ENCODE measurements at regions not wholly inside any gene's neighbourhood (a gene's known extent, or its start where the extent isn't known, plus 50 kb on each side); places are given as distances from the start of the nearest gene placed in this dataset.

DNA sequence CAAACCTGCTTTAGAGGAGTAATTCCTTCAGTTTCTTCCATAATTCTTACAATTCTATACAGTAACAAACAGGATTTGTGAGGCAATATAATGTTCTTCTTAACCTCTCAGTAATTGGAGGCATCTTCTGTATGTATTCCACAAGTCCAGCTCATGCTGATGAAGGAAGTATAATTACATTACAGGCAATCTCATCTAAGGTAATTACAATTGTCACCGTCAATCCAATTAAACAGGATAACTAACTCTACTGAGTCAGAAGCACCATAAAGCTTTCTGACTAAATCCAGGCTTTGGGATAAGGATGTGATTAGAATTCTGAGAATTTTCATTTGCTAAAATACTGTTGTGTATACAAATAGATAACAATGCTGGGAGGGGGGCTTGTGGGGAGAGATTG lies 115.2 kb upstream of the SEMA6D start:
- TF ChIP-seq ZBTB7A (IDR thresholded peaks at IDR 0.05; ENCODE audit: low read depth) (no peak), RAD21 (IDR thresholded peaks at IDR 0.05; ENCODE audit: low read depth) (no peak)
- TF ChIP-seq, protein P1, sequence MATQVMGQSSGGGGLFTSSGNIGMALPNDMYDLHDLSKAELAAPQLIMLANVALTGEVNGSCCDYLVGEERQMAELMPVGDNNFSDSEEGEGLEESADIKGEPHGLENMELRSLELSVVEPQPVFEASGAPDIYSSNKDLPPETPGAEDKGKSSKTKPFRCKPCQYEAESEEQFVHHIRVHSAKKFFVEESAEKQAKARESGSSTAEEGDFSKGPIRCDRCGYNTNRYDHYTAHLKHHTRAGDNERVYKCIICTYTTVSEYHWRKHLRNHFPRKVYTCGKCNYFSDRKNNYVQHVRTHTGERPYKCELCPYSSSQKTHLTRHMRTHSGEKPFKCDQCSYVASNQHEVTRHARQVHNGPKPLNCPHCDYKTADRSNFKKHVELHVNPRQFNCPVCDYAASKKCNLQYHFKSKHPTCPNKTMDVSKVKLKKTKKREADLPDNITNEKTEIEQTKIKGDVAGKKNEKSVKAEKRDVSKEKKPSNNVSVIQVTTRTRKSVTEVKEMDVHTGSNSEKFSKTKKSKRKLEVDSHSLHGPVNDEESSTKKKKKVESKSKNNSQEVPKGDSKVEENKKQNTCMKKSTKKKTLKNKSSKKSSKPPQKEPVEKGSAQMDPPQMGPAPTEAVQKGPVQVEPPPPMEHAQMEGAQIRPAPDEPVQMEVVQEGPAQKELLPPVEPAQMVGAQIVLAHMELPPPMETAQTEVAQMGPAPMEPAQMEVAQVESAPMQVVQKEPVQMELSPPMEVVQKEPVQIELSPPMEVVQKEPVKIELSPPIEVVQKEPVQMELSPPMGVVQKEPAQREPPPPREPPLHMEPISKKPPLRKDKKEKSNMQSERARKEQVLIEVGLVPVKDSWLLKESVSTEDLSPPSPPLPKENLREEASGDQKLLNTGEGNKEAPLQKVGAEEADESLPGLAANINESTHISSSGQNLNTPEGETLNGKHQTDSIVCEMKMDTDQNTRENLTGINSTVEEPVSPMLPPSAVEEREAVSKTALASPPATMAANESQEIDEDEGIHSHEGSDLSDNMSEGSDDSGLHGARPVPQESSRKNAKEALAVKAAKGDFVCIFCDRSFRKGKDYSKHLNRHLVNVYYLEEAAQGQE (IDR thresholded peaks at IDR 0.05; ENCODE audit: low read depth): no peak

DNA sequence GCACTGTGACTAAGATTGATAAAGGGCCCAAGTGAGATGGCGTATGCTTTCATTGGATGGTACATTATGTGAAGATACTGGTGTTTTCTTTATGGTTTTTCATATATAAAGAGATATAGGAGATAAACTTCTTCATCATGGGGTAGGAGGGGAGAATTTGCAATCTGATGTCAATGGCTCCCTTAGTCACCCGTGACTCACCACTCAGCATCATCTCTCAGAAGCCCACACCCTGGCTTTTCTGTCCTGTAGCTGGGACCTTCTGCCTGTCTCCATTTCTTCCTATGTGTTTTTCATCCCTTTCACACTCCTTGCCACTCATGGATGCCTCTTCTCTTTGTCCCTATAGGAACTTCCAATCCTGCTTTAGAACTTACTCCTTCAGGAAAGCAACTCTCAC lies 114.3 kb upstream of the SEMA6D start:
- TF ChIP-seq ZBTB7A (IDR thresholded peaks at IDR 0.05; ENCODE audit: low read depth) (no peak), FOXM1 (IDR thresholded peaks at IDR 0.05; ENCODE audit: borderline replicate concordance, low read depth) (no peak), RAD21 (IDR thresholded peaks at IDR 0.05; ENCODE audit: low read depth) (no peak), TCF12 (IDR thresholded peaks at IDR 0.05; ENCODE audit: low read depth) (no peak), TEAD4 (IDR thresholded peaks at IDR 0.05) (no peak), EP300 (IDR thresholded peaks at IDR 0.05; ENCODE audit: borderline replicate concordance) (no peak), CEBPB (IDR thresholded peaks at IDR 0.05) (no peak), CREB1 (IDR thresholded peaks at IDR 0.05; ENCODE audit: low read depth) (no peak), EGR1 (IDR thresholded peaks at IDR 0.05) (no peak), YY1 (IDR thresholded peaks at IDR 0.05; ENCODE audit: low read depth) (no peak), NFIC (IDR thresholded peaks at IDR 0.05) (no peak)
- TF ChIP-seq, protein P1 (IDR thresholded peaks at IDR 0.05; ENCODE audit: low read depth): no peak
- TF ChIP-seq, protein P2, sequence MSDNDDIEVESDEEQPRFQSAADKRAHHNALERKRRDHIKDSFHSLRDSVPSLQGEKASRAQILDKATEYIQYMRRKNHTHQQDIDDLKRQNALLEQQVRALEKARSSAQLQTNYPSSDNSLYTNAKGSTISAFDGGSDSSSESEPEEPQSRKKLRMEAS (IDR thresholded peaks at IDR 0.05): no peak
- TF ChIP-seq, protein P3, sequence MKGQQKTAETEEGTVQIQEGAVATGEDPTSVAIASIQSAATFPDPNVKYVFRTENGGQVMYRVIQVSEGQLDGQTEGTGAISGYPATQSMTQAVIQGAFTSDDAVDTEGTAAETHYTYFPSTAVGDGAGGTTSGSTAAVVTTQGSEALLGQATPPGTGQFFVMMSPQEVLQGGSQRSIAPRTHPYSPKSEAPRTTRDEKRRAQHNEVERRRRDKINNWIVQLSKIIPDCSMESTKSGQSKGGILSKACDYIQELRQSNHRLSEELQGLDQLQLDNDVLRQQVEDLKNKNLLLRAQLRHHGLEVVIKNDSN (IDR thresholded peaks at IDR 0.05): no peak

DNA sequence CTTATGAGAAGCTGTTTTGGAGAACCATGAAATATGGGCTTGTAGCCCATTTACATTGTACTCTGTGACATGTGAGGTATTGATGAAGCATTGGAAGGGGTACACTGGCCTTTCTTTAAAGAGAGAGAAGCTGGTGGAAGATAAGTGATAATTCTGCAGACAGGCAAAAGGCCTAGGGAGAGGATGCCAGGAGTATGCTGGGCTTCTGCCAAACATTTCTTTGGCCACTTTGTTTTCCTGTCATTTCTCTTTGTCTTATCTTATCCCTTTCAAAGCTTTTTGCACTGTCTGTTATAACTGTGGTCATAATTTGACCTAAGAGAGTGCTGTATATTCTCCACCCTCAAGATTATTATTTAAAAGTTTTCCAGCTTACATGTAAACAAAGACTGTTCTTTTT lies 109.6 kb upstream of the SEMA6D start:
- no peak for TF ChIP-seq TCF12 (IDR thresholded peaks at IDR 0.05; ENCODE audit: low read depth)

DNA sequence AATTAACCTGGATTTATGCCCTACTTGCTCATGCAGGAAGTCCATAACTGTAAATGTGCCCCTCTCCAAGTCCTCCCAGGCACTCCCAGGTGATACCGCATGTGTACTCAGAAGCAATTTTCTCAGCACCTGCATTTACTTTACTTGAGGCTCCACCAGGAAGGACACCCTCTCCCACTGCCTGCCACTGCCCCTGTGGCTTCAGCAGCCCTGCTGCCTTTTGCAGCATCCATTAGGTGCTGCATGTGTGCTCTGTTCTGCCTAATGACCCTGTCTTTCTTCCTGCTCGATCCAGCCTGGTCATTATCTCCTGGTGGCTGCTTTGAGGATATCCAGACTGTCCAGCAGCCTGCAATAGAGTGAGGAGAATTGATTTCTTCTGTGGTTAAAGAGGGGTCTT lies 107.6 kb upstream of the SEMA6D start:
- TF ChIP-seq YY1 (IDR thresholded peaks at IDR 0.05; ENCODE audit: low read depth) (no peak), CREB1 (IDR thresholded peaks at IDR 0.05; ENCODE audit: low read depth) (no peak), TEAD4 (IDR thresholded peaks at IDR 0.05) (no peak), ZBTB7A (IDR thresholded peaks at IDR 0.05; ENCODE audit: low read depth) (no peak), FOXM1 (IDR thresholded peaks at IDR 0.05; ENCODE audit: borderline replicate concordance, low read depth) (no peak), CEBPB (IDR thresholded peaks at IDR 0.05) (no peak), EGR1 (IDR thresholded peaks at IDR 0.05) (no peak), TAF1 (IDR thresholded peaks at IDR 0.05; ENCODE audit: low read depth) (no peak), TCF12 (IDR thresholded peaks at IDR 0.05; ENCODE audit: low read depth) (no peak), EP300 (IDR thresholded peaks at IDR 0.05; ENCODE audit: borderline replicate concordance) (no peak), RAD21 (IDR thresholded peaks at IDR 0.05; ENCODE audit: low read depth) (no peak), NFIC (IDR thresholded peaks at IDR 0.05) (no peak)
- TF ChIP-seq, protein P2 (IDR thresholded peaks at IDR 0.05): no peak
- TF ChIP-seq, protein P1 (IDR thresholded peaks at IDR 0.05; ENCODE audit: low read depth): no peak
- TF ChIP-seq, protein P3 (IDR thresholded peaks at IDR 0.05): no peak

DNA sequence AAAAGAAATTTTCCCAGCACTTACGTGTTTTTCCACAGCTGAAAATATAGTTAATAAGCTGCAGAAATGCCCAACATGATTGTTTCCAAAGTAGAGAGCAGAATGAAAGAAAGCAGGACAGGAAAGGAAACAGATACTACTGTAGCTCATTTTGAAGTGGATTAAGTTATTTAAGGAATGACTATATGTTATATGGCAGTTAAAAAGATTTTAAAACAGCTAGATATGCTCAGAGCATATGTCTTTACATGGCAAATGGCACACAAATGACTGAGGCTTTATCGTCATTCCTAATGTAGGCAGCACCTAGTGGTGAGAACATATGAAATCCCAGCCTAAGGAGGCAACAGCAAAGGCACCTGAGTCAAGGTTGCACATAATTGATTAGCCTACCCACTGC lies 106.6 kb upstream of the SEMA6D start:
- TF ChIP-seq, protein P3 (IDR thresholded peaks at IDR 0.05): no peak
- no peak for TF ChIP-seq FOXM1 (IDR thresholded peaks at IDR 0.05; ENCODE audit: borderline replicate concordance, low read depth)
- no peak for TF ChIP-seq TCF12 (IDR thresholded peaks at IDR 0.05; ENCODE audit: low read depth)
- TF ChIP-seq RAD21 (IDR thresholded peaks at IDR 0.05; ENCODE audit: low read depth): no peak
- TF ChIP-seq TEAD4 (IDR thresholded peaks at IDR 0.05): no peak
- no peak for TF ChIP-seq CREB1 (IDR thresholded peaks at IDR 0.05; ENCODE audit: low read depth)
- TF ChIP-seq YY1 (IDR thresholded peaks at IDR 0.05; ENCODE audit: low read depth): no peak
- TF ChIP-seq, protein P1 (IDR thresholded peaks at IDR 0.05; ENCODE audit: low read depth): no peak
- TF ChIP-seq EP300 (IDR thresholded peaks at IDR 0.05; ENCODE audit: borderline replicate concordance): no peak
- TF ChIP-seq ZBTB7A (IDR thresholded peaks at IDR 0.05; ENCODE audit: low read depth): no peak
- TF ChIP-seq TAF1 (IDR thresholded peaks at IDR 0.05; ENCODE audit: low read depth): no peak
